Parathyroid adenoma (tissue), 2 donors: ENCODE measurements at regions not wholly inside any gene's neighbourhood (a gene's known extent, or its start where the extent isn't known, plus 50 kb on each side); places are given as distances from the start of the nearest gene placed in this dataset.
"Not testable (repeated sequence)": the region's sequence is repeated elsewhere in the genome, so short reads cannot be mapped to it uniquely, and the experiment has no call there.

Experiments used
- H2AFZ ChIP-seq: fragments of 300-600 bp; sonication (generic); one replicate; pipeline ENCODE4 v1.7.0; 2017; ENCODE audit warnings: antibody characterized with exemption, mild to moderate bottlenecking
- H3K27ac ChIP-seq: fragments of 300-600 bp; sonication (generic); one replicate; pipeline ENCODE4 v1.7.0; 2017
- H3K27me3 ChIP-seq: fragments of 300-600 bp; sonication (generic); one replicate; pipeline ENCODE4 v1.7.0; 2017; ENCODE audit warnings: low read length; ENCODE audit not compliant: control insufficient read depth, insufficient read depth
- H3K36me3 ChIP-seq: fragments of 300-600 bp; sonication (generic); one replicate; pipeline ENCODE4 v1.7.0; 2017; ENCODE audit warnings: low read length; ENCODE audit not compliant: control insufficient read depth, insufficient read depth
- H3K4me1 ChIP-seq: fragments of 300-600 bp; sonication (generic); one replicate; pipeline ENCODE4 v1.7.0; 2017; ENCODE audit warnings: control low read depth
- H3K4me2 ChIP-seq: fragments of 300-600 bp; sonication (generic); one replicate; pipeline ENCODE4 v1.7.0; 2017; ENCODE audit warnings: low read length
- H3K4me3 ChIP-seq: fragments of 300-600 bp; sonication (generic); one replicate; pipeline ENCODE4 v1.7.0; 2017; ENCODE audit warnings: low read depth, low read length
- H3K79me2 ChIP-seq: fragments of 300-600 bp; sonication (generic); one replicate; pipeline ENCODE4 v1.7.0; 2017; ENCODE audit warnings: control low read depth
- H3K9ac ChIP-seq: fragments of 300-600 bp; sonication (generic); one replicate; pipeline ENCODE4 v1.7.0; 2017; ENCODE audit warnings: mild to moderate bottlenecking
- H3K9me3 ChIP-seq: fragments of 300-600 bp; sonication (generic); one replicate; pipeline ENCODE4 v1.7.0; 2017; ENCODE audit warnings: low read length; ENCODE audit not compliant: control insufficient read depth
- CTCF ChIP-seq: fragments of 300-600 bp; sonication (generic); IDR thresholded peaks from one replicate; pipeline ENCODE4 v1.7.0; 2017; ENCODE audit warnings: antibody characterized with exemption, mild to moderate bottlenecking
- donor health status: primary hyperparathyroidism.

- Histone ChIP-seq H3K36me3 (no peaks in the 10 kb centered on the region), H3K4me1 (no peaks in the 10 kb centered on the region), H2AFZ (no peak overlapping the region), H3K27me3 (no peaks in the 10 kb centered on the region), H3K27ac (no peak overlapping the region), H3K4me2 (no peak overlapping the region), H3K9ac (no peak overlapping the region), H3K9me3 (no peaks in the 10 kb centered on the region), H3K4me3 (no peak overlapping the region), H3K79me2 (no peaks in the 10 kb centered on the region)
- no peak for TF ChIP-seq CTCF
These were observed 68.2 kb downstream of the ATP23 start for GRCh38 chr12:58009405-58010195.

GRCh38 chr12:58011676-58012075, 70.3 kb downstream of the ATP23 start:
- no peak for TF ChIP-seq CTCF

GRCh38 chr12:58022379-58023020, 81.1 kb downstream of the ATP23 start:
- not testable (repeated sequence) for H3K36me3 ChIP-seq, H3K9me3 ChIP-seq, H3K27ac ChIP-seq, H3K27me3 ChIP-seq, H3K9ac ChIP-seq, H2AFZ ChIP-seq, H3K4me3 ChIP-seq, H3K4me2 ChIP-seq, H3K4me1 ChIP-seq, H3K79me2 ChIP-seq

More at GRCh38 chr12:58011676-58012075, 70.3 kb downstream of the ATP23 start:
- Histone ChIP-seq H3K79me2 (no peaks in the 10 kb centered on the region), H3K4me3 (no peak overlapping the region), H3K4me2 (no peak overlapping the region), H3K27ac (no peak overlapping the region), H3K9me3 (no peaks in the 10 kb centered on the region), H2AFZ (no peak overlapping the region), H3K27me3 (no peaks in the 10 kb centered on the region), H3K36me3 (no peaks in the 10 kb centered on the region), H3K4me1 (no peaks in the 10 kb centered on the region), H3K9ac (no peak overlapping the region)

- no peak for TF ChIP-seq CTCF
- Histone ChIP-seq H3K27me3 (no peaks in the 10 kb centered on the region), H3K4me3 (no peak overlapping the region), H3K27ac (no peak overlapping the region), H3K4me2 (no peak overlapping the region), H2AFZ (no peak overlapping the region), H3K4me1 (no peaks in the 10 kb centered on the region), H3K9me3 (no peaks in the 10 kb centered on the region), H3K36me3 (no peaks in the 10 kb centered on the region), H3K9ac (no peak overlapping the region), H3K79me2 (no peaks in the 10 kb centered on the region)
These were observed 84.1 kb downstream of the ATP23 start for GRCh38 chr12:58025431-58025830.

GRCh38 chr12:58026426-58026825, 85.1 kb downstream of the ATP23 start:
- Histone ChIP-seq H3K4me2 (peak overlapping the region; percentile 23), H3K4me1 (no peaks in the 10 kb centered on the region), H3K4me3 (no peak overlapping the region), H3K9ac (no peak overlapping the region), H3K27me3 (no peaks in the 10 kb centered on the region), H3K9me3 (no peaks in the 10 kb centered on the region), H2AFZ (no peak overlapping the region), H3K27ac (no peak overlapping the region), H3K79me2 (no peaks in the 10 kb centered on the region), H3K36me3 (no peaks in the 10 kb centered on the region)
- no peak for TF ChIP-seq CTCF
